Neural crest cell (in vitro differentiated cells): ENCODE measurements at regions not wholly inside any gene's neighbourhood (a gene's known extent, or its start where the extent isn't known, plus 50 kb on each side); places are given as distances from the start of the nearest gene placed in this dataset.
"Not testable (repeated sequence)": the region's sequence is repeated elsewhere in the genome, so short reads cannot be mapped to it uniquely, and the experiment has no call there.

Source experiments
- DNase-seq: peaks from one replicate; pipeline ENCODE4 v3.0.0; 2021; ENCODE audit warnings: low read depth, mixed read lengths, low spot score
- H3K27ac Mint-ChIP-seq: one replicate; pipeline ENCODE4 v1.8.0; 2021; ENCODE audit warnings: mild to moderate bottlenecking, mixed read lengths; ENCODE audit not compliant: unreplicated experiment
- H3K27me3 Mint-ChIP-seq: 2 replicates; pipeline ENCODE4 v1.8.0; 2021; ENCODE audit warnings: low read depth, mild to moderate bottlenecking, mixed read lengths
- H3K36me3 Mint-ChIP-seq: 2 replicates; pipeline ENCODE4 v1.8.0; 2021; ENCODE audit warnings: low read depth, mild to moderate bottlenecking, mixed read lengths
- H3K4me1 Mint-ChIP-seq: 2 replicates; pipeline ENCODE4 v1.8.0; 2021; ENCODE audit warnings: mixed read lengths
- H3K4me3 Mint-ChIP-seq: one replicate; pipeline ENCODE4 v1.8.0; 2021; ENCODE audit warnings: mild to moderate bottlenecking, mixed read lengths
- H3K9me3 Mint-ChIP-seq: 2 replicates; pipeline ENCODE4 v1.8.0; 2021; ENCODE audit warnings: mixed read lengths
- CTCF ChIP-seq: fragments of 200-600 bp; sonication (generic); conservative IDR thresholded peaks from 2 replicates; pipeline ENCODE4 v1.5.0; 2021; ENCODE audit warnings: antibody characterized with exemption, mild to moderate bottlenecking

GRCh38 chr4:118514332-118514731 lies 161.5 kb upstream of the PRSS12 start:
- H3K27ac Mint-ChIP-seq, H3K9me3 Mint-ChIP-seq, H3K27me3 Mint-ChIP-seq: not testable (repeated sequence)

GRCh38 chr4:118516107-118516506 lies 163.3 kb upstream of the PRSS12 start:
- H3K4me1 Mint-ChIP-seq, H3K36me3 Mint-ChIP-seq, DNase-seq, H3K9me3 Mint-ChIP-seq, H3K27me3 Mint-ChIP-seq, H3K27ac Mint-ChIP-seq, H3K4me3 Mint-ChIP-seq: not testable (repeated sequence)

More at GRCh38 chr4:118514332-118514731, 161.5 kb upstream of the PRSS12 start:
- not testable (repeated sequence) for H3K4me1 Mint-ChIP-seq, H3K36me3 Mint-ChIP-seq, H3K4me3 Mint-ChIP-seq, DNase-seq

- not testable (repeated sequence) for DNase-seq, H3K4me1 Mint-ChIP-seq, H3K27ac Mint-ChIP-seq, H3K27me3 Mint-ChIP-seq, H3K4me3 Mint-ChIP-seq, H3K36me3 Mint-ChIP-seq, H3K9me3 Mint-ChIP-seq
These were observed 155.1 kb upstream of the METTL14 start for GRCh38 chr4:118530107-118530506.

DNA sequence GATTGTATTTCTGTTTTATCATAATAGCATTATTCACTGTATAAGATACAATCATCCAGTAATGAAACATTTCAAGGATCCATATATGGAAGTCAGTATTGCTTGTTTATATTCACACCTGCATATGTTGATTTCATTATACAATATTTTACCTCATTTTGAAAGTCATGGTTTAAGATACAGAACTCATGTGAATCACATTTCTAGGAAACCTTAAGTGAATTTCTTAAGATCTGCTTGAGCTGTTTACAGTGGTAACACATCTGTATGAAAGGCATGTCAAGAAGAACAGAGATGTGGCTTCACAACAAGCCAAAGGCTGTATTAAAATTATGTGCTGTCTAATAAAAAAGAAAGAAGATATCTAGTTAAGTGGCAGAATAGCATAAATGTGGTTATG lies 153.2 kb upstream of the METTL14 start:
- H3K27ac Mint-ChIP-seq, H3K36me3 Mint-ChIP-seq, H3K9me3 Mint-ChIP-seq, H3K4me1 Mint-ChIP-seq, DNase-seq, H3K4me3 Mint-ChIP-seq, H3K27me3 Mint-ChIP-seq: not testable (repeated sequence)

GRCh38 chr4:118535788-118536187 lies 149.4 kb upstream of the METTL14 start:
- DNase-seq, H3K4me1 Mint-ChIP-seq, H3K27ac Mint-ChIP-seq, H3K4me3 Mint-ChIP-seq, H3K36me3 Mint-ChIP-seq, H3K27me3 Mint-ChIP-seq, H3K9me3 Mint-ChIP-seq: not testable (repeated sequence)

DNA sequence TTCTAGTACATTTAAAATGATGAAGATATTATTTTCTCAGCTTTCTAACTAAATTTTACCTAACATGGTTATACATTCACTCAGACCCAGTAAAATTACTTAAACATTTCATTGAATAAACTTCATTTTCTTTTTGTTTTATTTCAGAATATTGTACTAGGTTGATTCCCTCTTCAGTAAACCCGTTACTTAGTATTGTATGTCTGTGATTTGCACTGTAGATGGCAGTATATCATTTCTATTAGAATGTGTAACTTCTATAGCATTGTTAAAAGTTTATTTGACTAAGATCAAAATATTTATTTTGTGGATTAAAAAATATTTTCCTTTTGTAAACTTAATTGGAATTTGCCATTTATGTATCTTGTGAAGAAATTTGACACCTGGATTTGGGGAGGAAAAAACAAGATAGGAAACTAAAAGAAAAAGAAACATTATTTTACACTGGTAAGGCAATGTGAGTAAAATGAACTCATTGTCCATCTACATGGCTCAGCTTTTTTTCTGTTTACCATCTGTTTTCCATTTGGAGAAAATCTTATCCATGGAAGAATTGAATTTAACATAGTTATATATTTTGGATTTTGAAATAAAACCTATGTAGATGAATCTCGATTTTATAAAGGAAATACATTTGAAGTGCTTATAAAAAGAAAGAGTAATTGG lies 145.6 kb upstream of the METTL14 start:
- not testable (repeated sequence) for H3K27ac Mint-ChIP-seq, DNase-seq, H3K27me3 Mint-ChIP-seq, H3K9me3 Mint-ChIP-seq, H3K4me3 Mint-ChIP-seq, H3K4me1 Mint-ChIP-seq, H3K36me3 Mint-ChIP-seq
- TF ChIP-seq CTCF = peak; percentile 68

DNA sequence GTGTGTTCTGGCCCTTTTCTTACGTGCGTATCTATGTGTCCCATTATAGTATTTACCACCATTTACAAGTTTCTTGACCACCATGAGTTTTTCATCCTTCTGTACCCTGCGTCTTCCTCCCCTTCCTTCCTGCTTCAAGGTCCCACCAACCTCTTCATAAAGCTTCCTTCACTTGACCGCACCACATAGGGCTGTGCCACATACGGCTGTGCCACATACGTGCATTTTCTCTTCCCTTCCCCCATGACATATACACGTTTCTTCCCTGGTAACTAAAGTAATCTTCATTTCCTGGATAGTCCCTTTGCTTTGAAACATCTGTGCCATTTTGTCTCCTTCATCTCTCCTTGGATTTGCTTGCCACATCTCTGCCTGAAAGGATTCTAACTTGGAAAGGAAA lies 128.6 kb upstream of the METTL14 start:
- H3K4me1 Mint-ChIP-seq, H3K36me3 Mint-ChIP-seq, H3K27me3 Mint-ChIP-seq, DNase-seq, H3K9me3 Mint-ChIP-seq, H3K4me3 Mint-ChIP-seq, H3K27ac Mint-ChIP-seq: not testable (repeated sequence)

- no peak for DNase-seq
- no peak overlapping the region for H3K4me3 Mint-ChIP-seq
- no peaks in the 10 kb centered on the region for H3K27me3 Mint-ChIP-seq
- no peaks in the 10 kb centered on the region for H3K36me3 Mint-ChIP-seq
- H3K27ac Mint-ChIP-seq = no peak overlapping the region
- no peaks in the 10 kb centered on the region for H3K9me3 Mint-ChIP-seq
- no peak for TF ChIP-seq CTCF
- no peaks in the 10 kb centered on the region for H3K4me1 Mint-ChIP-seq
These were observed 127.8 kb upstream of the METTL14 start for GRCh38 chr4:118557298-118557851.

GRCh38 chr4:118558188-118558587 lies 127.0 kb upstream of the METTL14 start:
- not testable (repeated sequence) for H3K27ac Mint-ChIP-seq, DNase-seq, H3K9me3 Mint-ChIP-seq, H3K36me3 Mint-ChIP-seq, H3K4me1 Mint-ChIP-seq, H3K4me3 Mint-ChIP-seq, H3K27me3 Mint-ChIP-seq

GRCh38 chr4:118561559-118561958 lies 123.6 kb upstream of the METTL14 start:
- not testable (repeated sequence) for H3K36me3 Mint-ChIP-seq, H3K27me3 Mint-ChIP-seq, H3K4me1 Mint-ChIP-seq, H3K9me3 Mint-ChIP-seq, H3K4me3 Mint-ChIP-seq, H3K27ac Mint-ChIP-seq, DNase-seq

GRCh38 chr4:118566003-118566513 lies 119.1 kb upstream of the METTL14 start:
- not testable (repeated sequence) for H3K4me1 Mint-ChIP-seq, DNase-seq, H3K27ac Mint-ChIP-seq, H3K36me3 Mint-ChIP-seq, H3K27me3 Mint-ChIP-seq, H3K9me3 Mint-ChIP-seq, H3K4me3 Mint-ChIP-seq

- not testable (repeated sequence) for H3K27me3 Mint-ChIP-seq, H3K4me3 Mint-ChIP-seq, H3K4me1 Mint-ChIP-seq
These were observed 112.2 kb upstream of the METTL14 start for GRCh38 chr4:118572991-118573390.

More at GRCh38 chr4:118572991-118573390, 112.2 kb upstream of the METTL14 start:
- not testable (repeated sequence) for H3K36me3 Mint-ChIP-seq, H3K9me3 Mint-ChIP-seq, H3K27ac Mint-ChIP-seq, DNase-seq
